ENCODE measurements at regions not wholly inside any gene's neighbourhood (a gene's known extent, or its start where the extent isn't known, plus 50 kb on each side); places are given as distances from the start of the nearest gene placed in this dataset.

- no peak overlapping the region for H3K4me2 ChIP-seq (ENCODE audit: control insufficient read depth, insufficient read depth)
- intact Hi-C loops (cut with micrococcal nuclease; ENCODE audit: unreplicated experiment), result no loop called here
- BruUV-seq (replicated peaks), result no TSS peak
- 8% methylated on average over 3 of the region's 3 CpGs for WGBS (ENCODE audit: insufficient coverage, insufficient replicate concordance, low lambda C conversion rate, missing lambda C conversion rate)
- no peaks in the 10 kb centered on the region for H3K9me3 ChIP-seq (replicated peaks; ENCODE audit: control insufficient read depth, insufficient read depth, low read length)
- in situ Hi-C loops (cut with MboI), result no loop called here
- H4K20me1 ChIP-seq (ENCODE audit: control insufficient read depth, insufficient read depth), result no peaks in the 10 kb centered on the region
- POLR2A ChIA-PET, result no interaction called here
- DNase-seq (ENCODE audit: low read depth, low spot score), result no peak
- no peak overlapping the region for H3K9ac ChIP-seq (ENCODE audit: control insufficient read depth, insufficient read depth, low read length)
- SMC1A ChIA-PET (ENCODE audit: uncharacterized antibody, unreplicated experiment), result no interaction called here
- no peak for FAIRE-seq
- H3K4me1 ChIP-seq (ENCODE audit: control insufficient read depth, insufficient read depth, low read length), result no peaks in the 10 kb centered on the region
- H2AFZ ChIP-seq (ENCODE audit: control insufficient read depth, low read depth, low read length), result no peak overlapping the region
- TF ChIP-seq TBL1XR1 (IDR thresholded peaks at IDR 0.05; ENCODE audit: low read depth, low read length) (no peak), SMC3 (IDR thresholded peaks at IDR 0.05; ENCODE audit: borderline replicate concordance, low read length) (no peak), USF1 (IDR thresholded peaks at IDR 0.05; ENCODE audit: borderline replicate concordance, extremely low read length, insufficient read depth, low read depth, low read length) (no peak), SPI1 (IDR thresholded peaks at IDR 0.05; ENCODE audit: borderline replicate concordance, insufficient read depth, low read depth, low read length) (no peak), MYB (IDR thresholded peaks at IDR 0.05; ENCODE audit: borderline replicate concordance, low read depth, low read length) (no peak), EED (IDR thresholded peaks at IDR 0.05; ENCODE audit: low read depth) (no peak)
- no peak for ATAC-seq
- H3K27me3 ChIP-seq (replicated peaks in 1 of 2; ENCODE audit: control insufficient read depth in 2 of 2, insufficient read depth in 2 of 2, low read length in 1 of 2), result no peaks in the 10 kb centered on the region; a peak in 1 of 4 replicates
- no peaks in the 10 kb centered on the region for H3K36me3 ChIP-seq (ENCODE audit: control insufficient read depth in 2 of 2, insufficient read depth in 2 of 2, low read length in 1 of 2)
- RAD21 ChIA-PET (ENCODE audit: unreplicated experiment), result no interaction called here
- no peak overlapping the region for H3K4me3 ChIP-seq
- H3K27ac ChIP-seq (ENCODE audit: control insufficient read depth, insufficient read depth), result no peak overlapping the region
- no peaks in the 10 kb centered on the region for H3K79me2 ChIP-seq (ENCODE audit: control insufficient read depth, insufficient read depth, low read length)
- CTCF ChIA-PET, result interaction anchor here (1.1 kb wide), 1 partner anchor 8 kb away, joined by 4 read pairs; no protein-coding TSS in a partner anchor
Measured at GRCh38 chr3:69509288-69509687, 123.4 kb upstream of the FRMD4B start.

DNA sequence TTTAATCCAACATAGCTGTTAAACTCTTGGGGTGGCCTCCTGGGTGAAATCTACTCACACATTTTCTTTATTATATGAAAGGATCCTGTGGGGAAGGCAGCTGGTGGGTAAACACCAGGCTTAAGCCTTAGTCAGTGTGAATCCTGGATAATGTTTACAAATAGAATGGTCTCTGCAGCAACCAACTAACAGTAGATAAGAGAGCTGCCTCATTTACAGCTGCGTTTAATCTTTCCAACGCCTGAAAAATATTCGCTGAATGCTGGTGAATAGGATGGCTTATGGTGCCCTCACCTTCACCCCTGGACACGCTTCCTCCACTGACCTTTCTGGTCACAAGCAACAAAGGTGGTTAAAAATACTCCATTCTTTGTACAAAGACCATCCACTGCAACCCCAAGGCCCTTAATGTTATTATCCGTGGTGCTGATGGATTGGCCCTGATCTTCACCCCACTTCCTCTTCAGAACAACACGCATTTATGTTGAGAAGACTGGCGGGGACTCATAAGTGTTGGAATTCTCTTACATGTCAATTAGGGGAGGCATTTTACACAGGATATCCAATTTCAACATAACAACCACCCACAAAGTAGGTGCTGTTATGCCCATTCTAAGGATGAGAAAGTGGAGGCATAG lies 120.0 kb upstream of the FRMD4B start:
- RAD21 ChIA-PET (ENCODE audit: unreplicated experiment), result no interaction called here
- POLR2A ChIA-PET, result no interaction called here
- no TSS peak for BruUV-seq (replicated peaks)
- ATAC-seq, result no peak
- intact Hi-C loops (cut with micrococcal nuclease; ENCODE audit: unreplicated experiment), result no loop called here
- FAIRE-seq, result no peak
- SMC1A ChIA-PET (ENCODE audit: uncharacterized antibody, unreplicated experiment), result no interaction called here
- Histone ChIP-seq H3K27ac (ENCODE audit: control insufficient read depth, insufficient read depth) (no peak overlapping the region), H3K4me2 (ENCODE audit: control insufficient read depth, insufficient read depth) (no peak overlapping the region), H3K9me3 (replicated peaks; ENCODE audit: control insufficient read depth, insufficient read depth, low read length) (no peaks in the 10 kb centered on the region), H3K4me1 (ENCODE audit: control insufficient read depth, insufficient read depth, low read length) (no peaks in the 10 kb centered on the region), H3K36me3 (ENCODE audit: control insufficient read depth in 2 of 2, insufficient read depth in 2 of 2, low read length in 1 of 2) (no peaks in the 10 kb centered on the region), H3K27me3 (replicated peaks in 1 of 2; ENCODE audit: control insufficient read depth in 2 of 2, insufficient read depth in 2 of 2, low read length in 1 of 2) (no peaks in the 10 kb centered on the region; a peak in 1 of 4 replicates), H4K20me1 (ENCODE audit: control insufficient read depth, insufficient read depth) (no peaks in the 10 kb centered on the region), H3K79me2 (ENCODE audit: control insufficient read depth, insufficient read depth, low read length) (no peaks in the 10 kb centered on the region), H3K4me3 (no peak overlapping the region), H3K9ac (ENCODE audit: control insufficient read depth, insufficient read depth, low read length) (no peak overlapping the region), H2AFZ (ENCODE audit: control insufficient read depth, low read depth, low read length) (no peak overlapping the region)
- no peak for DNase-seq (ENCODE audit: low read depth, low spot score)
- WGBS (ENCODE audit: insufficient coverage, insufficient replicate concordance, low lambda C conversion rate, missing lambda C conversion rate), result 37% methylated on average over 7 of the region's 7 CpGs
- CTCF ChIA-PET, result interaction anchor here (0.7 kb wide), 1 partner anchor 9 kb away, joined by 3 read pairs; no protein-coding TSS in a partner anchor
- in situ Hi-C loops (cut with MboI), result no loop called here
- TF ChIP-seq, protein P1, sequence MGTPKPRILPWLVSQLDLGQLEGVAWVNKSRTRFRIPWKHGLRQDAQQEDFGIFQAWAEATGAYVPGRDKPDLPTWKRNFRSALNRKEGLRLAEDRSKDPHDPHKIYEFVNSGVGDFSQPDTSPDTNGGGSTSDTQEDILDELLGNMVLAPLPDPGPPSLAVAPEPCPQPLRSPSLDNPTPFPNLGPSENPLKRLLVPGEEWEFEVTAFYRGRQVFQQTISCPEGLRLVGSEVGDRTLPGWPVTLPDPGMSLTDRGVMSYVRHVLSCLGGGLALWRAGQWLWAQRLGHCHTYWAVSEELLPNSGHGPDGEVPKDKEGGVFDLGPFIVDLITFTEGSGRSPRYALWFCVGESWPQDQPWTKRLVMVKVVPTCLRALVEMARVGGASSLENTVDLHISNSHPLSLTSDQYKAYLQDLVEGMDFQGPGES (IDR thresholded peaks at IDR 0.05), result no peak
- TF ChIP-seq ZSCAN29 (IDR thresholded peaks at IDR 0.05) (no peak), PRDM15 (CRISPR knock-in tag; IDR thresholded peaks at IDR 0.05) (no peak), DPF2 (IDR thresholded peaks at IDR 0.05) (no peak), PAX8 (IDR thresholded peaks at IDR 0.05) (no peak), EP300 (IDR thresholded peaks at IDR 0.05; ENCODE audit: borderline replicate concordance in 1 of 2, control insufficient read depth in 1 of 2, low read depth in 2 of 2, low read length in 2 of 2) (no peak)
